GM23338 (cell line): ENCODE measurements at regions not wholly inside any gene's neighbourhood (a gene's known extent, or its start where the extent isn't known, plus 50 kb on each side); places are given as distances from the start of the nearest gene placed in this dataset.

Experiments
- ATAC-seq: fragments of 200-7000 bp; cut with Tn5 transposase; 3 replicates; pipeline ENCODE4 v1.9.1; 2020
- DNase-seq: peaks from one replicate; pipeline ENCODE4 v3.0.0-alpha.2; 2015; ENCODE audit warnings: low spot score
- H2AFZ ChIP-seq: fragments of 200-600 bp; sonication (generic); 2 replicates; pipeline ENCODE4 v1.8.0; 2016; ENCODE audit warnings: antibody characterized with exemption, mild to moderate bottlenecking, moderate library complexity
- H3F3A ChIP-seq: fragments of 200-600 bp; sonication (generic); replicated peaks from 2 replicates; pipeline ENCODE4 v1.8.0; 2017; ENCODE audit warnings: antibody characterized with exemption, mixed run types, low read depth
- H3K27ac ChIP-seq: fragments of 200-600 bp; sonication (generic); 2 replicates; pipeline ENCODE4 v1.6.1; 2016; ENCODE audit warnings: low read depth
- H3K27me3 ChIP-seq: fragments of 200-600 bp; sonication (generic); 2 replicates; pipeline ENCODE4 v1.8.0; 2016; ENCODE audit warnings: mild to moderate bottlenecking, mixed run types, moderate library complexity; ENCODE audit not compliant: insufficient read depth
- H3K36me3 ChIP-seq: fragments of 200-600 bp; sonication (generic); 2 replicates; pipeline ENCODE4 v1.8.0; 2016; ENCODE audit warnings: mild to moderate bottlenecking; ENCODE audit not compliant: insufficient read depth
- H3K4me1 ChIP-seq: fragments of 200-600 bp; sonication (generic); 2 replicates; pipeline ENCODE4 v1.8.0; 2016; ENCODE audit warnings: mild to moderate bottlenecking, moderate library complexity; ENCODE audit not compliant: insufficient read depth
- H3K4me2 ChIP-seq: fragments of 200-600 bp; sonication (generic); 2 replicates; pipeline ENCODE4 v1.7.1; 2017; ENCODE audit warnings: mixed run types
- H3K4me3 ChIP-seq: fragments of 200-600 bp; sonication (generic); 2 replicates; pipeline ENCODE4 v1.6.1; 2016; ENCODE audit warnings: mixed run types
- H3K79me2 ChIP-seq: fragments of 200-600 bp; sonication (generic); replicated peaks from 2 replicates; pipeline ENCODE4 v1.8.0; 2017; ENCODE audit warnings: mild to moderate bottlenecking; ENCODE audit not compliant: insufficient read depth
- H3K9me2 ChIP-seq: fragments of 200-600 bp; sonication (generic); 2 replicates; pipeline ENCODE4 v1.8.0; 2017; ENCODE audit not compliant: insufficient read depth
- H4K20me1 ChIP-seq: fragments of 200-600 bp; sonication (generic); replicated peaks from 2 replicates; pipeline ENCODE4 v1.8.0; 2017; ENCODE audit warnings: mild to moderate bottlenecking; ENCODE audit not compliant: insufficient read depth
- H3K27ac Mint-ChIP-seq: 2 replicates; pipeline ENCODE4 v1.8.0; 2020; ENCODE audit warnings: inconsistent platforms, mild to moderate bottlenecking, moderate library complexity, mixed read lengths
- H3K27me3 Mint-ChIP-seq: 3 replicates; pipeline ENCODE4 v1.8.0; 2022; ENCODE audit warnings: low read depth, mild to moderate bottlenecking, moderate library complexity, mixed read lengths, inconsistent platforms; ENCODE audit not compliant: insufficient read depth, poor library complexity
- H3K36me3 Mint-ChIP-seq: 3 replicates; pipeline ENCODE4 v1.8.0; 2021; ENCODE audit warnings: low read depth, mild to moderate bottlenecking, inconsistent platforms, moderate library complexity, mixed read lengths
- H3K4me1 Mint-ChIP-seq: 3 replicates; pipeline ENCODE4 v1.8.0; 2020; ENCODE audit warnings: mild to moderate bottlenecking, inconsistent platforms, mixed read lengths
- H3K4me3 Mint-ChIP-seq: 3 replicates; pipeline ENCODE4 v1.8.0; 2021; ENCODE audit warnings: moderate library complexity, mild to moderate bottlenecking, inconsistent platforms, mixed read lengths
- H3K9me3 Mint-ChIP-seq: 3 replicates; pipeline ENCODE4 v1.8.0; 2020; ENCODE audit warnings: moderate library complexity, mild to moderate bottlenecking, inconsistent platforms, mixed read lengths
- CREB1 ChIP-seq: fragments of 250-450 bp; sonication (Bioruptor Pico); IDR thresholded peaks from 2 replicates; pipeline ENCODE4 v1.5.0; 2020; ENCODE audit warnings: low read depth, mild to moderate bottlenecking, moderate library complexity
- CTCF ChIP-seq, 2 experiments: fragments of 200-600 bp in 1 of 2; sonication (generic) in 1 of 2; conservative IDR thresholded peaks; 2 replicates each; pipeline versions ENCODE4 v1.5.1 to v1.6.1; 2016 to 2017; ENCODE audit warnings: antibody characterized with exemption in 2 of 2, low read depth in 2 of 2, mild to moderate bottlenecking in 2 of 2, moderate library complexity in 1 of 2
- EZH2 ChIP-seq: fragments of 200-600 bp; sonication (generic); IDR thresholded peaks from one replicate; pipeline ENCODE4 v1.8.0; 2017; ENCODE audit warnings: antibody characterized with exemption, mild to moderate bottlenecking, low read depth; ENCODE audit not compliant: unreplicated experiment
- EZH2phosphoT487 ChIP-seq: fragments of 200-600 bp; sonication (generic); IDR thresholded peaks from one replicate; pipeline ENCODE4 v1.8.1; 2018; ENCODE audit warnings: antibody characterized with exemption; ENCODE audit not compliant: unreplicated experiment
- JUNB ChIP-seq: IDR thresholded peaks from one replicate; pipeline ENCODE4 v1.6.1; 2016; ENCODE audit warnings: antibody characterized with exemption; ENCODE audit not compliant: unreplicated experiment
- NANOG ChIP-seq: IDR thresholded peaks from 2 replicates; pipeline ENCODE4 v1.6.1; 2016; ENCODE audit warnings: antibody characterized with exemption, borderline replicate concordance
- POLR2AphosphoS5 ChIP-seq: IDR thresholded peaks from 2 replicates; pipeline ENCODE4 v1.6.1; 2016; ENCODE audit warnings: antibody characterized with exemption, low read depth
- STAT1 ChIP-seq: IDR thresholded peaks from one replicate; pipeline ENCODE4 v1.6.1; 2016; ENCODE audit warnings: antibody characterized with exemption; ENCODE audit not compliant: unreplicated experiment
- ZNF114 ChIP-seq: fragments of 250-450 bp; sonication (Bioruptor Pico); IDR thresholded peaks from 2 replicates; pipeline ENCODE4 v1.5.0; 2020; ENCODE audit warnings: mild to moderate bottlenecking, moderate library complexity
- ZNF331 ChIP-seq: fragments of 250-450 bp; sonication (Bioruptor Pico); IDR thresholded peaks from 2 replicates; pipeline ENCODE4 v1.5.0; 2020; ENCODE audit warnings: low read depth, mild to moderate bottlenecking, moderate library complexity
- TF ChIP-seq, protein P1 (sequence below): IDR thresholded peaks from one replicate; pipeline ENCODE4 v1.6.1; 2018; ENCODE audit warnings: antibody characterized with exemption; ENCODE audit not compliant: unreplicated experiment
- TF ChIP-seq, protein P2 (sequence below): IDR thresholded peaks from 2 replicates; pipeline ENCODE4 v1.6.1; 2016; ENCODE audit warnings: antibody characterized with exemption
- TF ChIP-seq, protein P3 (sequence below): fragments of 250-450 bp; sonication (Bioruptor Pico); IDR thresholded peaks from 2 replicates; pipeline ENCODE4 v1.5.0; 2020; ENCODE audit warnings: mild to moderate bottlenecking, moderate library complexity

- no peaks in the 10 kb centered on the region for H3K9me2 ChIP-seq
- Mint-ChIP-seq H3K27me3 (peaks cover 7% of the 10 kb centered on the region), H3K4me1 (peaks cover 12% of the 10 kb centered on the region; the same call in 2 of the 3 replicates), H3K36me3 (no peaks in the 10 kb centered on the region), H3K27ac (no peak overlapping the region), H3K4me3 (no peak overlapping the region), H3K9me3 (peaks cover 3% of the 10 kb centered on the region; the same call in 2 of the 3 replicates)
- H3K4me3 ChIP-seq = no peak overlapping the region
- ATAC-seq (no peak), DNase-seq (no peak)
- peak overlapping the region; percentile 35; the same call in 1 of the 2 replicates for H2AFZ ChIP-seq
- no peaks in the 10 kb centered on the region for H3K27me3 ChIP-seq
- no peaks in the 10 kb centered on the region for H3K79me2 ChIP-seq
- H3K27ac ChIP-seq = no peak overlapping the region
- no peak overlapping the region for H3K4me2 ChIP-seq
- H3F3A ChIP-seq = no peaks in the 10 kb centered on the region
- no peaks in the 10 kb centered on the region for H4K20me1 ChIP-seq
- TF ChIP-seq ZNF331 (CRISPR knock-in tag) = no peak
- no peak for TF ChIP-seq POLR2AphosphoS5
- TF ChIP-seq EZH2 = no peak
- TF ChIP-seq CREB1 (CRISPR knock-in tag) = no peak
- no peak for TF ChIP-seq NANOG
- TF ChIP-seq, protein P1, sequence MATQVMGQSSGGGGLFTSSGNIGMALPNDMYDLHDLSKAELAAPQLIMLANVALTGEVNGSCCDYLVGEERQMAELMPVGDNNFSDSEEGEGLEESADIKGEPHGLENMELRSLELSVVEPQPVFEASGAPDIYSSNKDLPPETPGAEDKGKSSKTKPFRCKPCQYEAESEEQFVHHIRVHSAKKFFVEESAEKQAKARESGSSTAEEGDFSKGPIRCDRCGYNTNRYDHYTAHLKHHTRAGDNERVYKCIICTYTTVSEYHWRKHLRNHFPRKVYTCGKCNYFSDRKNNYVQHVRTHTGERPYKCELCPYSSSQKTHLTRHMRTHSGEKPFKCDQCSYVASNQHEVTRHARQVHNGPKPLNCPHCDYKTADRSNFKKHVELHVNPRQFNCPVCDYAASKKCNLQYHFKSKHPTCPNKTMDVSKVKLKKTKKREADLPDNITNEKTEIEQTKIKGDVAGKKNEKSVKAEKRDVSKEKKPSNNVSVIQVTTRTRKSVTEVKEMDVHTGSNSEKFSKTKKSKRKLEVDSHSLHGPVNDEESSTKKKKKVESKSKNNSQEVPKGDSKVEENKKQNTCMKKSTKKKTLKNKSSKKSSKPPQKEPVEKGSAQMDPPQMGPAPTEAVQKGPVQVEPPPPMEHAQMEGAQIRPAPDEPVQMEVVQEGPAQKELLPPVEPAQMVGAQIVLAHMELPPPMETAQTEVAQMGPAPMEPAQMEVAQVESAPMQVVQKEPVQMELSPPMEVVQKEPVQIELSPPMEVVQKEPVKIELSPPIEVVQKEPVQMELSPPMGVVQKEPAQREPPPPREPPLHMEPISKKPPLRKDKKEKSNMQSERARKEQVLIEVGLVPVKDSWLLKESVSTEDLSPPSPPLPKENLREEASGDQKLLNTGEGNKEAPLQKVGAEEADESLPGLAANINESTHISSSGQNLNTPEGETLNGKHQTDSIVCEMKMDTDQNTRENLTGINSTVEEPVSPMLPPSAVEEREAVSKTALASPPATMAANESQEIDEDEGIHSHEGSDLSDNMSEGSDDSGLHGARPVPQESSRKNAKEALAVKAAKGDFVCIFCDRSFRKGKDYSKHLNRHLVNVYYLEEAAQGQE = no peak
- no peak for TF ChIP-seq ZNF114 (CRISPR knock-in tag)
- TF ChIP-seq, protein P2, sequence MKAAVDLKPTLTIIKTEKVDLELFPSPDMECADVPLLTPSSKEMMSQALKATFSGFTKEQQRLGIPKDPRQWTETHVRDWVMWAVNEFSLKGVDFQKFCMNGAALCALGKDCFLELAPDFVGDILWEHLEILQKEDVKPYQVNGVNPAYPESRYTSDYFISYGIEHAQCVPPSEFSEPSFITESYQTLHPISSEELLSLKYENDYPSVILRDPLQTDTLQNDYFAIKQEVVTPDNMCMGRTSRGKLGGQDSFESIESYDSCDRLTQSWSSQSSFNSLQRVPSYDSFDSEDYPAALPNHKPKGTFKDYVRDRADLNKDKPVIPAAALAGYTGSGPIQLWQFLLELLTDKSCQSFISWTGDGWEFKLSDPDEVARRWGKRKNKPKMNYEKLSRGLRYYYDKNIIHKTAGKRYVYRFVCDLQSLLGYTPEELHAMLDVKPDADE = no peak
- no peak for TF ChIP-seq EZH2phosphoT487
- no peak for TF ChIP-seq JUNB
- TF ChIP-seq, protein P3, sequence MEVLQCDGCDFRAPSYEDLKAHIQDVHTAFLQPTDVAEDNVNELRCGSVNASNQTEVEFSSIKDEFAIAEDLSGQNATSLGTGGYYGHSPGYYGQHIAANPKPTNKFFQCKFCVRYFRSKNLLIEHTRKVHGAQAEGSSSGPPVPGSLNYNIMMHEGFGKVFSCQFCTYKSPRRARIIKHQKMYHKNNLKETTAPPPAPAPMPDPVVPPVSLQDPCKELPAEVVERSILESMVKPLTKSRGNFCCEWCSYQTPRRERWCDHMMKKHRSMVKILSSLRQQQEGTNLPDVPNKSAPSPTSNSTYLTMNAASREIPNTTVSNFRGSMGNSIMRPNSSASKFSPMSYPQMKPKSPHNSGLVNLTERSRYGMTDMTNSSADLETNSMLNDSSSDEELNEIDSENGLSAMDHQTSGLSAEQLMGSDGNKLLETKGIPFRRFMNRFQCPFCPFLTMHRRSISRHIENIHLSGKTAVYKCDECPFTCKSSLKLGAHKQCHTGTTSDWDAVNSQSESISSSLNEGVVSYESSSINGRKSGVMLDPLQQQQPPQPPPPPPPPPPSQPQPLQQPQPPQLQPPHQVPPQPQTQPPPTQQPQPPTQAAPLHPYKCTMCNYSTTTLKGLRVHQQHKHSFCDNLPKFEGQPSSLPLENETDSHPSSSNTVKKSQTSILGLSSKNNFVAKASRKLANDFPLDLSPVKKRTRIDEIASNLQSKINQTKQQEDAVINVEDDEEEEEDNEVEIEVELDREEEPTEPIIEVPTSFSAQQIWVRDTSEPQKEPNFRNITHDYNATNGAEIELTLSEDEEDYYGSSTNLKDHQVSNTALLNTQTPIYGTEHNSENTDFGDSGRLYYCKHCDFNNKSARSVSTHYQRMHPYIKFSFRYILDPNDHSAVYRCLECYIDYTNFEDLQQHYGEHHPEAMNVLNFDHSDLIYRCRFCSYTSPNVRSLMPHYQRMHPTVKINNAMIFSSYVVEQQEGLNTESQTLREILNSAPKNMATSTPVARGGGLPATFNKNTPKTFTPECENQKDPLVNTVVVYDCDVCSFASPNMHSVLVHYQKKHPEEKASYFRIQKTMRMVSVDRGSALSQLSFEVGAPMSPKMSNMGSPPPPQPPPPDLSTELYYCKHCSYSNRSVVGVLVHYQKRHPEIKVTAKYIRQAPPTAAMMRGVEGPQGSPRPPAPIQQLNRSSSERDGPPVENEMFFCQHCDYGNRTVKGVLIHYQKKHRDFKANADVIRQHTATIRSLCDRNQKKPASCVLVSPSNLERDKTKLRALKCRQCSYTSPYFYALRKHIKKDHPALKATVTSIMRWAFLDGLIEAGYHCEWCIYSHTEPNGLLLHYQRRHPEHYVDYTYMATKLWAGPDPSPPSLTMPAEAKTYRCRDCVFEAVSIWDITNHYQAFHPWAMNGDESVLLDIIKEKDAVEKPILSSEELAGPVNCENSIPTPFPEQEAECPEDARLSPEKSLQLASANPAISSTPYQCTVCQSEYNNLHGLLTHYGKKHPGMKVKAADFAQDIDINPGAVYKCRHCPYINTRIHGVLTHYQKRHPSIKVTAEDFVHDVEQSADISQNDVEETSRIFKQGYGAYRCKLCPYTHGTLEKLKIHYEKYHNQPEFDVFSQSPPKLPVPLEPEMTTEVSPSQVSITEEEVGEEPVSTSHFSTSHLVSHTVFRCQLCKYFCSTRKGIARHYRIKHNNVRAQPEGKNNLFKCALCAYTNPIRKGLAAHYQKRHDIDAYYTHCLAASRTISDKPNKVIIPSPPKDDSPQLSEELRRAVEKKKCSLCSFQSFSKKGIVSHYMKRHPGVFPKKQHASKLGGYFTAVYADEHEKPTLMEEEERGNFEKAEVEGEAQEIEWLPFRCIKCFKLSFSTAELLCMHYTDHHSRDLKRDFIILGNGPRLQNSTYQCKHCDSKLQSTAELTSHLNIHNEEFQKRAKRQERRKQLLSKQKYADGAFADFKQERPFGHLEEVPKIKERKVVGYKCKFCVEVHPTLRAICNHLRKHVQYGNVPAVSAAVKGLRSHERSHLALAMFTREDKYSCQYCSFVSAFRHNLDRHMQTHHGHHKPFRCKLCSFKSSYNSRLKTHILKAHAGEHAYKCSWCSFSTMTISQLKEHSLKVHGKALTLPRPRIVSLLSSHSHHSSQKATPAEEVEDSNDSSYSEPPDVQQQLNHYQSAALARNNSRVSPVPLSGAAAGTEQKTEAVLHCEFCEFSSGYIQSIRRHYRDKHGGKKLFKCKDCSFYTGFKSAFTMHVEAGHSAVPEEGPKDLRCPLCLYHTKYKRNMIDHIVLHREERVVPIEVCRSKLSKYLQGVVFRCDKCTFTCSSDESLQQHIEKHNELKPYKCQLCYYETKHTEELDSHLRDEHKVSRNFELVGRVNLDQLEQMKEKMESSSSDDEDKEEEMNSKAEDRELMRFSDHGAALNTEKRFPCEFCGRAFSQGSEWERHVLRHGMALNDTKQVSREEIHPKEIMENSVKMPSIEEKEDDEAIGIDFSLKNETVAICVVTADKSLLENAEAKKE = no peak
- TF ChIP-seq STAT1 = no peak
- no peak for TF ChIP-seq CTCF (conservative IDR thresholded peaks at IDR 0.05; ENCODE audit: low read depth in 2 of 2)
- peaks cover 13% of the 10 kb centered on the region for H3K4me1 ChIP-seq
- no peaks in the 10 kb centered on the region for H3K36me3 ChIP-seq
Measured at GRCh38 chr14:37655418-37655817, 60.0 kb downstream of the TTC6 start.
